Mesendoderm (in vitro differentiated cells): ENCODE measurements at regions not wholly inside any gene's neighbourhood (a gene's known extent, or its start where the extent isn't known, plus 50 kb on each side); places are given as distances from the start of the nearest gene placed in this dataset.

Experiments
- DNase-seq: peaks from one replicate; pipeline ENCODE4 v3.0.0; 2013
- H2AK5ac ChIP-seq: 2 replicates; pipeline ENCODE4 v1.6.1; 2013; ENCODE audit warnings: low read length, inconsistent platforms
- H2BK120ac ChIP-seq: 2 replicates; pipeline ENCODE4 v1.6.1; 2013; ENCODE audit warnings: low read depth, mild to moderate bottlenecking, low read length, moderate library complexity, mixed read lengths
- H2BK15ac ChIP-seq: replicated peaks from 2 replicates; pipeline ENCODE4 v1.6.1; 2013; ENCODE audit warnings: low read depth, mild to moderate bottlenecking, moderate library complexity
- H2BK5ac ChIP-seq: 2 replicates; pipeline ENCODE4 v1.6.1; 2013; ENCODE audit warnings: low read length, inconsistent platforms
- H3K18ac ChIP-seq: 2 replicates; pipeline ENCODE4 v1.6.1; 2013; ENCODE audit warnings: mild to moderate bottlenecking, low read length, mixed read lengths
- H3K23ac ChIP-seq: one replicate; pipeline ENCODE4 v1.6.1; 2013; ENCODE audit warnings: low read length
- H3K27ac ChIP-seq: 2 replicates; pipeline ENCODE4 v1.5.1; 2013; ENCODE audit warnings: low read depth, mild to moderate bottlenecking, inconsistent platforms, low read length, moderate library complexity
- H3K27me3 ChIP-seq: 2 replicates; pipeline ENCODE4 v1.6.1; 2013; ENCODE audit warnings: low read length, control low read depth, mild to moderate bottlenecking, inconsistent platforms; ENCODE audit not compliant: insufficient read depth, poor library complexity
- H3K36me3 ChIP-seq: 2 replicates; pipeline ENCODE4 v1.6.1; 2013; ENCODE audit warnings: low read length, inconsistent platforms; ENCODE audit not compliant: control insufficient read depth, insufficient read depth
- H3K4ac ChIP-seq: one replicate; pipeline ENCODE4 v1.6.1; 2013; ENCODE audit warnings: low read depth, mild to moderate bottlenecking, low read length, moderate library complexity
- H3K4me1 ChIP-seq: 2 replicates; pipeline ENCODE4 v1.6.1; 2013; ENCODE audit warnings: low read depth, low read length, inconsistent platforms; ENCODE audit not compliant: control insufficient read depth
- H3K4me2 ChIP-seq: 2 replicates; pipeline ENCODE4 v1.6.1; 2013; ENCODE audit warnings: low read length
- H3K4me3 ChIP-seq: 2 replicates; pipeline ENCODE4 v1.5.1; 2013; ENCODE audit warnings: mild to moderate bottlenecking, low read length
- H3K56ac ChIP-seq: one replicate; pipeline ENCODE4 v1.6.1; 2013; ENCODE audit warnings: low read length
- H3K79me1 ChIP-seq: 2 replicates; pipeline ENCODE4 v1.6.1; 2013; ENCODE audit warnings: low read length, inconsistent platforms
- H3K79me2 ChIP-seq: 2 replicates; pipeline ENCODE4 v1.6.1; 2013; ENCODE audit warnings: mild to moderate bottlenecking, low read length; ENCODE audit not compliant: control insufficient read depth, insufficient read depth
- H3K9ac ChIP-seq: 2 replicates; pipeline ENCODE4 v1.6.1; 2013; ENCODE audit warnings: low read length, inconsistent platforms
- H4K5ac ChIP-seq: one replicate; pipeline ENCODE4 v1.6.1; 2013; ENCODE audit warnings: low read length
- H4K8ac ChIP-seq: one replicate; pipeline ENCODE4 v1.6.1; 2013; ENCODE audit warnings: low read depth, mild to moderate bottlenecking, control low read depth, low read length, moderate library complexity
- WGBS: extraction: QIAGEN DNeasy Blood & Tissue Kit; methylation state at CpG from one replicate; pipeline ENCODE4 v1.1.7; 2013; ENCODE audit warnings: low lambda C conversion rate, missing lambda C conversion rate; ENCODE audit not compliant: insufficient coverage; ENCODE audit errors: extremely low coverage; 5-methylcytosine and 5-hydroxymethylcytosine counted together

DNA sequence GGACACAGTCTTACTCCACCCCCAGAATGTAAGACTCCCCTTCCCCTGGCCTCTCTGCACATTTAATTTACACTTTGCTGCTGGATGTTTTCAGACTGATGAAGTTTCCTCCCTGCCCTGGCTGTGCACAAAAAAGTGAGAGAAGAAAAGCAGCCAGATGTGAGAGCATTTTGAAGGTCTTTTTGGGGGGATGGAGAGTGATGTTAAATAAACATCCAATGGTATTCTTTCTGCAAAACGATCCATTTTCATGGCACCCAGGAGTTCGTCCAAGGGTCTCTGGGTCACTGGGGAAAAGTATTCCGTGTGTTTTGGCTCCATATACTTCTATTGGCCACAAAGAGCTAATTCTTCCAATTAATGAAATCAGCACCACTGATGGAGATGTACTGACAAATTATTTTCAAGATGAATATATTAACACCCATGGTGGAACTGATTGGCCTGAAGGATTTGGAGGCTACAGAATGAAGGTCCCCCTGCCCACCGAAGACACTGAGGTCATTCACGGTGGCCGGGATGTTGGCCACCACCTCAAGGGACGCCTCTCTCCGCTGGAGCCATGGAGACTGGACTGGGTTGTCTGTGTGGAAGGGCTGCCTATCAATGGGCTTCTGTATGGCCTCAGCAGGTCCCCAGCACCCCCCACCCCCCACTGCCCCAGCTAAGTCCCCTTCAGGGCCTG lies 107.6 kb upstream of the PKDCC start:
- H3K56ac ChIP-seq = peak overlapping the region; percentile 34
- H3K27ac ChIP-seq = peak overlapping the region; percentile 6
- no peak overlapping the region for H4K8ac ChIP-seq
- H4K5ac ChIP-seq = no peak overlapping the region
- no peak for DNase-seq
- no peak overlapping the region for H3K9ac ChIP-seq
- H3K79me1 ChIP-seq = no peaks in the 10 kb centered on the region
- H3K4me2 ChIP-seq = no peak overlapping the region
- H3K79me2 ChIP-seq = no peaks in the 10 kb centered on the region
- H3K4me1 ChIP-seq = peaks cover 26% of the 10 kb centered on the region
- H2BK15ac ChIP-seq = peak overlapping the region; percentile 10
- no peak overlapping the region for H2AK5ac ChIP-seq
- no peaks in the 10 kb centered on the region for H3K27me3 ChIP-seq
- H3K18ac ChIP-seq = peak overlapping the region; percentile 4
- H3K36me3 ChIP-seq = no peaks in the 10 kb centered on the region
- no peak overlapping the region for H2BK120ac ChIP-seq
- no peak overlapping the region for H3K4me3 ChIP-seq
- no peak overlapping the region for H3K4ac ChIP-seq
- H3K23ac ChIP-seq = no peak overlapping the region
- no peak overlapping the region for H2BK5ac ChIP-seq
- WGBS = no CpG with 5 or more reads among the region's 8 CpGs

DNA sequence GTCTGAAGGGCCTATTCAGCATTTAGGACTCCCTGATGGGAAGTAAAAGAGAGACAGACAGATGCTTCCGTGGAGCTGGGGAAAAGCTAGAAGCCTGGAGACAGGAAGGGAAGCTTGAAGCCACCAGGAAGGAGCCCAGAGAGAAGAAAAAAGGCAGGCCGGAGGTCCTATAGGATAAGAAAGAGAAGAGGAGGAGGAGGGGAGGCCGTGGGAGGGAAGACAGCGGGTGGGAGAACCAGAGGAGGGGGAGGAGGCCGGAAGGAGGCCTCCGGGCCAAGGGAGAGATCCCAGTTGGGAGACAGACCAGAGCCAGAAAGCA lies 107.1 kb upstream of the PKDCC start:
- peak overlapping the region; percentile 65 for H3K27ac ChIP-seq

GRCh38 chr2:41941831-41942230 lies 106.0 kb upstream of the PKDCC start:
- Histone ChIP-seq H3K56ac (no peak overlapping the region), H3K9ac (no peak overlapping the region), H2AK5ac (no peak overlapping the region), H3K4ac (no peak overlapping the region), H3K4me1 (peaks cover 26% of the 10 kb centered on the region), H3K27ac (no peak overlapping the region), H3K27me3 (peaks cover 3% of the 10 kb centered on the region), H3K79me1 (no peaks in the 10 kb centered on the region), H4K5ac (no peak overlapping the region), H3K4me2 (no peak overlapping the region), H2BK5ac (no peak overlapping the region), H3K79me2 (no peaks in the 10 kb centered on the region), H2BK15ac (peak overlapping the region; percentile 59), H2BK120ac (peak overlapping the region; percentile 33), H3K18ac (peak overlapping the region; percentile 76), H4K8ac (no peak overlapping the region), H3K4me3 (no peak overlapping the region), H3K23ac (no peak overlapping the region), H3K36me3 (no peaks in the 10 kb centered on the region)
- WGBS = no CpG with 5 or more reads among the region's 3 CpGs
- DNase-seq = no peak

More for the DNA sequence above, 107.1 kb upstream of the PKDCC start:
- no peaks in the 10 kb centered on the region for H3K79me1 ChIP-seq
- no CpG with 5 or more reads among the region's 6 CpGs for WGBS
- H3K27me3 ChIP-seq = no peaks in the 10 kb centered on the region
- H3K36me3 ChIP-seq = no peaks in the 10 kb centered on the region
- peak overlapping the region; percentile 48 for H2BK120ac ChIP-seq
- H3K18ac ChIP-seq = peak overlapping the region; percentile 4
- no peak overlapping the region for H4K8ac ChIP-seq
- no peak overlapping the region for H3K23ac ChIP-seq
- no peak overlapping the region for H2AK5ac ChIP-seq
- H2BK5ac ChIP-seq = no peak overlapping the region
- no peak overlapping the region for H3K56ac ChIP-seq
- peaks cover 26% of the 10 kb centered on the region for H3K4me1 ChIP-seq
- H3K4me2 ChIP-seq = no peak overlapping the region
- DNase-seq = peak; percentile 83
- no peak overlapping the region for H3K4me3 ChIP-seq
- H3K9ac ChIP-seq = no peak overlapping the region
- no peak overlapping the region for H4K5ac ChIP-seq
- H3K4ac ChIP-seq = no peak overlapping the region
- no peaks in the 10 kb centered on the region for H3K79me2 ChIP-seq
- no peak overlapping the region for H2BK15ac ChIP-seq

GRCh38 chr2:41942278-41942677 lies 105.5 kb upstream of the PKDCC start:
- Histone ChIP-seq H3K79me1 (no peaks in the 10 kb centered on the region), H2AK5ac (no peak overlapping the region), H2BK5ac (no peak overlapping the region), H3K9ac (no peak overlapping the region), H3K56ac (no peak overlapping the region), H3K4me2 (no peak overlapping the region), H3K4ac (no peak overlapping the region), H3K79me2 (no peaks in the 10 kb centered on the region), H3K23ac (no peak overlapping the region), H2BK15ac (no peak overlapping the region), H3K36me3 (no peaks in the 10 kb centered on the region), H3K4me1 (peaks cover 24% of the 10 kb centered on the region), H3K27ac (no peak overlapping the region), H3K27me3 (peaks cover 3% of the 10 kb centered on the region), H4K8ac (no peak overlapping the region), H3K4me3 (no peak overlapping the region), H2BK120ac (no peak overlapping the region), H3K18ac (no peak overlapping the region), H4K5ac (no peak overlapping the region)
- no peak for DNase-seq

DNA sequence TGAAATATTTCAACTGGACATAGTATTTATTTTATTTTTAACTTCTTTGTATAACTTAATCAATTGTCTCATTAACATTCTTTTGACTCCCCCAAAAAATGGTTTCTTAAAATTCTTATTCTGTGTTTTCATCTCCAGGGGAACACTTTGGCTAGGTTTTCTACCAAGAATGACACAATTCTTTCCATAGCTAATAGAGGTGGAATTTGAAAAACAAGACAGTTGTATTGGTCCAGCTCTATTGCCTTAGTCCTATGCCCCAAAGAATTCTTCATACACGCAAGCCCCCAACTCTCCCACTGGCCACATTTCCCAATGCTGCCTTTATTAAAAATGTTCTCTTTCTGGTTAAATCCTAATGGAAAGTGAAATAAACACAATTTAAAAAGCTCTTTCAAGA lies 104.7 kb upstream of the PKDCC start:
- Histone ChIP-seq H2BK5ac (no peak overlapping the region), H2BK15ac (no peak overlapping the region), H3K79me2 (no peaks in the 10 kb centered on the region), H3K4me2 (no peak overlapping the region), H3K27ac (no peak overlapping the region), H3K27me3 (peaks cover 3% of the 10 kb centered on the region), H2AK5ac (no peak overlapping the region), H3K56ac (no peak overlapping the region), H2BK120ac (no peak overlapping the region), H4K8ac (no peak overlapping the region), H3K4me1 (peaks cover 22% of the 10 kb centered on the region), H3K18ac (no peak overlapping the region), H3K79me1 (no peaks in the 10 kb centered on the region), H3K4ac (no peak overlapping the region), H3K4me3 (no peak overlapping the region), H3K36me3 (no peaks in the 10 kb centered on the region), H4K5ac (no peak overlapping the region), H3K9ac (no peak overlapping the region), H3K23ac (no peak overlapping the region)
- no peak for DNase-seq
- no CpG with 5 or more reads among the region's 1 CpG for WGBS

- Histone ChIP-seq H3K4me1 (peaks cover 21% of the 10 kb centered on the region), H3K4me2 (no peak overlapping the region), H3K18ac (no peak overlapping the region), H4K8ac (no peak overlapping the region), H2BK5ac (no peak overlapping the region), H3K4me3 (no peak overlapping the region), H3K79me2 (no peaks in the 10 kb centered on the region), H2AK5ac (no peak overlapping the region), H3K27me3 (peaks cover 3% of the 10 kb centered on the region), H3K4ac (no peak overlapping the region), H2BK15ac (no peak overlapping the region), H2BK120ac (no peak overlapping the region), H3K27ac (no peak overlapping the region), H3K79me1 (no peaks in the 10 kb centered on the region), H3K23ac (no peak overlapping the region), H3K9ac (no peak overlapping the region), H3K36me3 (no peaks in the 10 kb centered on the region), H3K56ac (no peak overlapping the region), H4K5ac (no peak overlapping the region)
- no CpG with 5 or more reads among the region's 9 CpGs for WGBS
- DNase-seq = no peak
These were observed 103.5 kb upstream of the PKDCC start for GRCh38 chr2:41944220-41944880.
